ENCODE measurements at regions not wholly inside any gene's neighbourhood (a gene's known extent, or its start where the extent isn't known, plus 50 kb on each side); places are given as distances from the start of the nearest gene placed in this dataset.

DNA sequence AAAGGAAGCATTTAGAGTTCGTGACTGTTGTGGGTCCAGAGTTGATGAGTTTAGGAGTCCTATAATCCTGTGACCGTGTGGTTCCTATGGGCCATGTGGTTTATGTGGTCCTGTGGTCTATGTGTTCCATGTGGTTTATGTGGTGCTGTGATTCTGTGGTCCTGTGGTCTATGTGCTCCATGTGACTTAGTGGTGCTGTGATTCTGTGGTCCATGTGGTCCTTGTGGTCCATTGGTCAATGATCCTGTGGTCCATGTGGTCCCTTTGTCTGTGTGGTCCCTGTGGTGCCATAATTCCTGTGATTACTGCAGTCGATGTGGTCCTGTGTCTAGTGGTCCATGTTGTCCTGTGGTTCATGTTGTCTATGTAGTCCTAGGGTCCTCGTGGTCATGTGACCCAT is 167.3 kb downstream of the TMEM18 start:
- DNase-seq, result no peak

DNA sequence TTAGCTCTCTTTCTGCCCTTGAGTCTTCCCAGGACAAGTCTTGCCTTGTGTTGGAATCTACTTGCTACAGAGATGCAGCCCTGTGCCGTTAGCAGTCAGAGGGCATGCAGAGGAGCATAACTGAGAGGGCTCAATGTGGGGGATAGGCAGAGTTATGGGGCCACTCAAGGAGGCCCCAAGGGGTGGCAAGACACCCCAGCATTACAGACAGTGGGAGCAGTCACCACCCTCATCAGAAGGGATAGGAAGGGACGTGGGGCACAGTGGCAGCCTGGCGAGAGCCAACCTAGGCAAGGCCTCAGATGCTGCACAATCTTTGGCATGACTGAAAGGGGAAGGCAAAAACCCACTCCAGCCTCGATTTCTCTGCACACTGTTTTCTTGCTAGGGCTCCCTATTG is 169.1 kb downstream of the TMEM18 start:
- no peak for DNase-seq

DNA sequence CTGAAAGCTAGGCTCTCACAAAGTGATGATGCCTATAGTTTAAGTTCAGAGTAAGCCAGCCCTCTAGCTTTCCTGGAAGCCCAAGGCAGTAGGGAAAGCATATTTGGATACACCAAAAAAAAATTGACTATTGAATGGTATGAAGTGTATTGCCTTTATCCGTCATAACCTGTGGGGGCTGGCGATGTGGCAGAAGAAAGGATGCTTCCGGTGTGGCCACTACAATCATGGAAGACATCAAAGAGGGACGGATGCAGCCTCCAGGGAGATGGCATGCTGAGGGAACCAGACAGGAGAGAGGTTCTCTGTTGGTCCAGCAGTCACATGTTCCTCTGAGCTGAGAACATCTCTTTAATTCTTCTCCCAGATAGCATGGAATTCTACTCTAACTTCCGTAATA is 170.3 kb downstream of the TMEM18 start:
- no peak for DNase-seq

DNA sequence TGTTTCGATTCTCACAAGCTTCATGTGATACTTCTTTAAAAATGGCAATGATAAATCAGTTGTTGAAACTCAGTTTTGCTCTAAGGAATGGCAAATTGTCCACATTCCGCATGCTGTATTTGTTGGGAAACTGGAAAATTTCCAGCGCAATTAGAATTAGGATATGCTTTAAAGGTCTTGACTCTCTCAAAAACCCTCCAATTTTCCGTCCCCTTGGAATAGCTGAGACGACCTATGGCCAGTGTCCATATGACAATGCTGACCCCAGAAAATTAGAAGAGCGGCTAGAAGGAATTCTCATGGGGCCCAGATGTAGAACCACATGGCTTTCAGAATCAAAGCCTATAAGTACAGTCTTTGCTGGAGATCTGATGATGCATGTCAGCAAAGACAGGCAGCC is 170.8 kb downstream of the TMEM18 start:
- DNase-seq, result peak; percentile 35

DNA sequence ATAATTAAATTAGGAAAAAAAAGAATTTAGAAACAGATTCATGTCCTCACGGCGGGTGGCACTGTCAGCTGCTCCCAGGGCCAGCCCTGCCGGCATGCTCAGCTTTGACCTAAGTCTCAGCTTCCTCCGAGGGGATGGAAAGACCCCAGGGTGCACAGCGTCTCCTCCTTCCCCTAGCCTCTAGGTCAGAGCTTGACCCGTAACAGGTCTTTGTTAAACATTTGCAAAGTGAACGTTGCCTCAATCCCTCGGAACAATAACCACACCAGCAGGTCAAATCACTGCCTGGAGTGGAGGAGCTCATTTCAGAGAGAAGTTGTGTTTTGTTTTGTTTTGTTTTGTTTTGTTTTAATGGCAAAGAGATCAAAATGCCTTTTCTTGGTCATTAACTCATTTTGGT is 171.3 kb downstream of the TMEM18 start:
- DNase-seq, result no peak

DNA sequence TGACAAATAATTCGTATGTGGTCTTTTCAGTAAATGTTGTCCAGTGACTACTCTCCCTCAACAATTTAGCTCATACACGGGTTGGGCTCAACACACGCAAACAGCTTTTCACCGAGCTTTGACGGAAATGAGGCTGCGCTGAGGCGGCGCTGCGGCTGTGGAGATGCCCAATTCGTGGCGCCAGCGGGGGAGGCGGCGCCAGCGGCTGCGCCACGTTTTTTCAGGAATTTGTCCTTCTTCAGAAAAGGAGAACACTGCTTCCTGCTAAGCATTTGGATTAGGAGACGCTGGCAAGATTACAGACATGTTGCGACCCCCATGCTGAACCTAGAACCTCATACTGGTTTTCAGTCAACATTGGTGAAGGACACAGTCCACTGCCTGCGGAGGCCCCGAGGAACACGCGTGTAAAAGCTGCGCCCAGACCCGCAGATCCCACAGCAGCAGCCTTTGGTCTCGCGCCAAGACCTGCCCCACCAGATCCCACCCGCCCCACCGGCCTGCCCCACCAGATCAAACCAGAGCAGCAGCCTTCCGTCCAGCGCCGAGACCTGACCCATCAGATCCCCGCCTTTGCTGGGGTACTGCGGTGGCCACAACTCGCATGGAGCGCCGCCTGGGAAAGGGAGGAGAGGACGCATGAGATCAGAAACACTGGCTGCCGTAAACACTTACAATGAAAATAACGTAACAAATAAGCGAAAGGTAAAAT is 173.8 kb downstream of the TMEM18 start:
- no peak for DNase-seq

DNA sequence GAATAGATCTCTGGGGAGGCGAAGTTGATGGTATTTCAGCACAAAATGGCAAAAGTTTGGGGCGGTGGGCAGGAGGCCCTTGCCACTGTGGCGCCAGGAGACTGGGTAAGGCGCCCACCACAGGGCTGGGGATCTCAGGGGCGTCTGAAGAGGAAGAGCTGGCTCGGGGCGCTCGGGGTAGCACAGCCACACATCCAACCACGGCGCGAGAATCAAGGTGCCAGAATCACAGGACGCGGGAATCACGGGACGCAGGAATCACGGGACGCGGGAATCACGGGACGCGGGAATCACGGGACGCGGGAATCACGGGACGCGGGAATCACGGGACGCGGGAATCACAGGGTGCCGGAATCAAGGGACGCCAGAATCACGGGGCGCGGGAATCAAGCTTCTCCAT is 174.4 kb downstream of the TMEM18 start:
- DNase-seq, result no peak

DNA sequence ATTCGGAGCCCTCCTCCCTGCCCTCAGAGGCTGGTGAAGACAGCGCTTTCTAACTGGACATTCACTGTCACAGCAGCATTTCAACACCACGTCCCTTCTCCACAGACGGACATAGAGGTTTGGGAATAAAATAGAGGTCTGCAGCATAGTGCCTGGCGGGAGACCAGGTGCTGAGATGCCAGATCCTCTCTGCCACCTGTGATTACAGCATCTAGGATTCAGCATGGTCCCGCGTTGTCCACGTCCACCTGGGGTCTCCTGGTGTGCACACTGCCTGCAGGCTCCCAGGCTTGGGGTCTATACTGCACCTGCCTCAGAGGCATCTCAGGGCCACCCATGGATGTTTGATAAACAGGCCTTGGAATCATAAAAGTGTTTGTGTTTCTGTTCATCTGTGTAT is 175.5 kb downstream of the TMEM18 start:
- no peak for DNase-seq

DNA sequence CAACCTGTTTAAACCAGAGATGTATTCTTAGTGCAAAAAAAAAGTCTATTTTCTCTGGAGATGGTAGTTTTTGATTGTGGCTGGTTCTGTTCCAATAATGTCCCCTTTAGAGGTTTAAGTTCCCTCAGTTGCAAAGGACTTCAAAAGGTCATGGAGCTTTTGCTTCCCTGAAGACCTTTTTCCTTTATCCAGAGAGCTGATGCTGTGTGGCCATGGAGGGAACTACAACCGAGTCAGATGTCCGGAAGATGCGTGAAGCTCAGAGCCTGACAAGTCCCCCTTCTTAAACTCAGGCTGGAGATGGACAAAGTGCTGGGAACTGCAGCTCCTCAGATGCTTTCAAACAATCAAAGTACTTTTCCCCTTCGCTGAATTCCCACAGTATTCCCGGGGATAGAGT is 176.1 kb downstream of the TMEM18 start:
- no peak for DNase-seq

DNA sequence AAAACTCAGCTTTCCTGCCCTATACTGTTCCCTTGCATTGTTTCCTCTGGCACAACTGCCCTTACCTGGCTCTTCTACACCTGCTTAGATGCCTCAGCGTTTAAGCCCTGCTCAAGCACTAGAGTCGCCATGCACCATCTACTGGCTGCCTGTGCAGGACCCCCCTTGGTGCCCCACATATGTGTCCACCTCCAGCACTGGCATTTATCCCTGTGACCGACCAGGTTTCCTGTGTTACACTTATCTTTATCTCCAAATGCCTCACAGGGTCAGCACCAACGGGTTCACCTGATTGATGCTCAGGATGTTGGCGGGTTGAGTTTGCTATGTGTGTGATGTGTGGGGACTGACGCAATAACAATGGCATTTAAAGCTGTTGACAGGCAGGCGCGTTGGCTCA is 177.5 kb downstream of the TMEM18 start:
- no peak for DNase-seq

DNA sequence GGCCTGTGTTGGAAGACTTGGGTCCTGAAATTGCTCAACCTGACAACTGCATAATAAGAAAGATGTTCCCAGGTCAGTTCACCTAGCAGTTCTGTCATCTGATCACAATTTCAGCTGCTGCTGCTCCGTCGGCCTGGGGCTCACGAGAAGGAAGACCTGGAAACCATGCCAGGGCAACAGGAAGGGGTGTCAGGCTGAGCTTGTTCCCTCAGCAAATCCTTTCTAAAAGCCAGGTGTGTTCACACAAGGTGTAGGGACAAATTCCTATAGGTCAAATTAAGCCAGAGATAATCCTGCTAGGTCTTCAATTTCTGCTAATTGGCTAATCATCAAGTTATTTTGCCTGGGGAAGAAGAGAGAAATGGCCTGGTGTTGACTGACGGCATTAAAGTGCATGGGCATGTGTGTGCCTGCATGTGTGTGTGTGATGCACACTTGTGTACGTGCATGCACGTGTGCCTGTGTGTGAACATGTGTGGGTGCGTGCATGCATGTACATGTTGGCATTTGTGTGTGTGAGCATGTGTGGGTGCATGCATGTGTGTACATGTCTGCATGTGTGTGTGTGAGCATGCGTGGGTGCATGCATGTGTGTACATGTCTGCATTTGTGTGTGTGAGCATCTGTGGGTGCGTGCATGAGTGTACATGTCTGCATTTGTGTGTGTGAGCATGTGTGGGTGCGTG is 178.6 kb downstream of the TMEM18 start:
- no peak for DNase-seq

DNA sequence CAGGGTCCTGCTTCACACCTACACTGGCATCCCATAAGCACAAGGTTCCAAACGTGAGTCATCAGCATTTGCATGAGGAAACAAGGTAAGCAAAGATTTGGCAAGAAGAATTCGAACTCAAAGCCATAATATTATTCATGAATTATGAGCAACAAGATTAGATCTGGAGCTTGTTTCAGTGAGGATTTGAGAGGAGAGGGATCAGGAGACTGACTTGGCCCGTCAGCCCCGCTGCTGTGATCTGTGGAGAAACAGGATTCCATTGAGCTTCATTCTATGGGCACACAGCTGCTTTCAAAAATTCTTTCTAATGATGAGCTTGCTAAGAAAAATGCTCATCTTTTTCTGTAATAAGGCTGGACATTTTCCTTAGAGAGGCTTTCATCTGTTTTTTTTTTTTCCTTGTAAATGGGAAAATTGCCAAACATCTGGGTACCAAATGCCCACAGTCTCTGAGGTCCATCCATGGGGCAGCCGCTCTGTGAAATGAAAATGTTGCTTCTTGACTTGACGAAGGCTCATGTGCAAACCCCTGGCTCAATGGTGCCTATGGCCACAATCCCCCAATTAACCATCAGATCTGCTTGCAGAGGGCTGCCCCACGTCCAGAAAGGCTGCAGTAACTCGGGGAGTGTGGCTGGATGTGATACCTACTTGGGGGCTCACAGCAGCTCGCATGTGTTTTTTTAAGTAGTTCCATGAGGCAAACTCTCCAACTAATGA is 179.3 kb downstream of the TMEM18 start:
- DNase-seq, result no peak

DNA sequence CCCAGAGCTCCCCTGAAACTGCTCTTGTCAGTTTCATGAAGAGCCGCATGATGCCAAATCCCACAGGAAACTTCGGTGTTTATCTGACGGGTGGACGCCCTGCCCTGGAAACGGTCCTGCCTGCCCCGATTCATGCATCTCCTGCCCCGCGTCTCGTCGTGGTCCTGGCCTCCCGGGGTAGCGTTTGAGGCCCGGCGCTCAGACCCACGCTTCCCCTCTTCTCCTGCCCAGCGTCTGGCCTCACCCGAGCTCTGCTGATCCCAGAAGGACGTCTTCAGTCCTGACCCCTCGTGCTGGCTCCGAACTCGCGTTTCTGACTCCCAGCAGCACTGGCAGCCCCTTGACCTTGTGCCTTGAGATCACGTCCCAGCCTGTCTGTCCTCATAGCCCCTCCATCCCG is 180.5 kb downstream of the TMEM18 start:
- no peak for DNase-seq

DNA sequence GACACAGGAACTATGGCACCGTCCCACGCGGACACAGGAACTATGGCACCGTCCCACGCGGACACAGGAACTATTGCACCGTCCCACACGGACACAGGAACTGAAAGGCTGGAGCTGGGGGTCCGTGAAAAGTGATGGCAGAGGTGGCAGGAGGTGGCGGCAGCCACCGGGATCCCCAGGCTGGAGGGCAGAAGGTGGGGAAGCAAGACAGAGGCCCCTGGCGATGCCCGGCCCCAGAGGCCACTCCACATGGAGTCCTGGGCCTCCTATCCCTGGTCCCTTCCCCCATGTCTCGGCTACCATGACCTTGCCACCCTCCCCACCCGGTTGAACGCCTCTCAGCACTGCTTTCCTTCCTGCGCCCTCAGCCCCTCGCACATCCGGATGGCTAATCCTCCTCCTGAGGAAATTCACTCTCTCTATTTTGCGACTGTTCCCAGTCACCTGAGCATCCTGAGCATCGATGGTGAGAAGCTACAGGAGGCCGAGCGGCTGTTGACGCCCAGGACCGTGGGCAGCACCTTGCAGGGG is 181.4 kb downstream of the TMEM18 start:
- no peak for DNase-seq

DNA sequence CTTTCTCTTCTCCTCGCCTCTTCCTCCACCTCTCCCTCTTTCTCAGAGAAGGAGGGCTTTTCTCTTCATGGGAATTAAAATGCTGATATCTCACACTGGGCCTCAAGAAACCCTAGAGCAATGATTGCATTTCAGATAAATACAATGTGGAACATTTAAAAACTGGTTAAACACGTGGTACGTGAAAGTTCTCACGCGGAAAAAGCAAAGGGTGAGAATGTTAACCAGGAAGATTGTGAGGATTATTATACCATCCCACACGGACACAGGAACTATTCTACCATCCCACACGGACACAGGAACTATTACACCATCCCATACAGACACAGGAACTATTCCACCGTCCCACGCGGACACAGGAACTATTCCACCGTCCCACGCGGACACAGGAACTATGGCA is 182.4 kb downstream of the TMEM18 start:
- no peak for DNase-seq

DNA sequence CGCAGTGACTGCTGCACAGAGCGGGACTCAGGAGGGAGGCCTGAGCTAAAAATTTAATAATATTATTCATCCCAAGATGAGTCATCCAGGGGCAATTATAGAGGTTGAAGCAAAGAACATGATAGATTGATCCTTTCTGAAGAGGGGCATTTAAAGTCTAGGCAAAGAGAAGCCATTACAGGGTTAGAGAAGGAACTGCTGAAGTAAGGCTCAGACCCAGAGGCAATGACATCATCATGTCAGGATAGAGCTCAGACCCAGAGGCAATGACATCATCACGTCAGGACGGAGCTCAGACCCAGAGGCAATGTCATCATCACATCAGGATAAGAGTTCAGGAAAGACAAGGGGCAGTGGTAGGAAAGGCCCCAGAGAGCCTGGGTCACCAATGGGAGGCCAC is 184.0 kb downstream of the TMEM18 start:
- DNase-seq, result no peak

DNA sequence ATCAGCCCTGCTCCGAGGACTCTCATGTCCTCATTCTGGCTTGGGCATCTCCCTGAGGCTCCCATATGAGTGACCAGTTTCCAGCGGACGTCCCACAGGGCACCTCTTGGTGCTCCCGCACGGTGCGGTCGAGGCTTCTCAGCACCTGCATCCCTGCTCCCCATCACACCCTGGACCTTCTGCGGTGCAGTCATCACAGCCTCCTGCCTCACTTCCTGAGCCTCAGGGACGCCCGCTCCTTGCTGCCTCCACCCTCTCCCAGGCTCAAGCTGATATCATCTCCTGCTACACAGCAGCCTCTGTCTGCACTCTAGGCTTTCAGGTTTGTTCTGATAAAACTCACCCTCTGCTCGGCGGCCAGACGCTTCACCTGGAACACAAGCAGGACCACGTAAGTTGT is 185.0 kb downstream of the TMEM18 start:
- DNase-seq, result no peak

DNA sequence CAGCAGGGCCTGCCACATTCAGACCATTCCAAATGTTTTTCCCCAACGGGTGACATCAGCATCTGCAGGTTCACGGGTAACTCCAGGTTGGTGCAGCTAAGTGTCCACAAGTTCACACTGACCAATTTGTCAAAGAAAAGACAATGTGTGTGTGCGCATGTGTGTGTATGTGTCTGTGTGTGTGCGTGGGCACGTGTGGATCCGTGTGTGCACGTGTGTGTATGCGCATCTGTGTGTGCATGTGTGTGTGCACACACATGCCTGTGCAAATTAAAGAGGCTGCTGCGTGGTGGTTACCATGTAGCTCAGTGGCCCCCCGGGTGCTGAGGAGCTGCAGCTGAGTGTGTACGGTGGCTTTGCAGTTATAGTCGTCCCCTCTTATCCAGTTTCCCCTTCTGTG is 187.4 kb downstream of the TMEM18 start:
- DNase-seq, result no peak

DNA sequence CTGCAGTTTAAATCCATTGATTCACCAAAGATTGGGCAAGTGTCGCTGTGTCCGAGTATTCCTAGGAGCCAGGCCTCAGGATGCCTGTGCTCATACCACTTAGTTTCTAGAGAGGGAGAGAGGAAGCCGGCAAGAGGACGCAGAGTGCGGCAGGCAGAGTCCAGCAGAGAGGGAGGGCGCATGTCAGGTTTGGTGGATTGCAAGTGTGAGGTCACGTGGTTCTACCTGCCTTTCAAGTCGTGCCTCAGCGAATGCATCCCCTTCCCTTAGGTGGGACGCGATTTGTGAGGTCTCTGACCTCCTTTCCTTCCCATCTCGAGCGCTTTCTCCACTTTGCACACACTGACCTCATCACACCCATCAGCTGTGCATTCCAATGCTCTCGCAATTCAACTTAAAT is 188.1 kb downstream of the TMEM18 start:
- no peak for DNase-seq

DNA sequence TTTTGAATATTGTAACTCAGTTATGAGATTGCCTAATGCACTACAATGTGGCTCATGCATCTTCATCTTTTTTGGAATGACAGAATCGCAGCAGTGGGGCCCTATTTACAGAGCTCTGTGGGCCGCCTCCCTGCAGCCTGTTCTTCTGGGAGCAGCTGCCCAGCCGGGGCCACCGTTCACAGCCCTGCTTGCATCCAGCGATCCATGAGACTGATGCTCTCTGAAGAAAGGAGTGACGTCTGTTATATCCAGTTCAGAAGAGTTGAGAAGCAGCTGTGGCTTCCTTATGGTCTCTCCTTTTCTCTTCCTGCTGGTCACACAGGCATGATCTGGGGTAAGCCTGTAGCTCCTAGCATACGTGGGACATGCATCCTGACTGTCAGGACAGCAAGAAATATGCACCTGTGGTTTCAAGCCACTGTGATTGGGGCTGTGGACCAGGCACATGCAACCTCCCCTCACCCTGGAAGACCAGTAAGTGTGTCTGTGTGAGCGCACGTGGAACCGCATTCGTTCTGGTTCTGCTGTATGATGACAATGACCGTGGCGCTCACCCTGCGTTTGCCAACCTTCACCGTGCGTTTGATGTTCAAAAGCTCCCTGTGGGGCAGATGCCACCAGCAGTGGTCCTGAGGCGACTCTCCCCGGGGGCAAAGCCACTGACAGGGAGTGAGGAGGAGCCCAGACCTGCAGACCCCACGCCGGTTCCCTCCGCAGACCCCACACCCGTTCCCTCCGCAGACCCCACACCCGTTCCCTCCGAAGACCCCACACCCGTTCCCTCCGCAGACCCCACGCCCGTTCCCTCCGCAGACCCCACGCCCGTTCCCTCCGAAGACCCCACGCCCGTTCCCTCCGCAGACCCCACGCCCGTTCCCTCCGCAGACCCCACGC is 189.8 kb downstream of the TMEM18 start:
- no peak for DNase-seq

DNA sequence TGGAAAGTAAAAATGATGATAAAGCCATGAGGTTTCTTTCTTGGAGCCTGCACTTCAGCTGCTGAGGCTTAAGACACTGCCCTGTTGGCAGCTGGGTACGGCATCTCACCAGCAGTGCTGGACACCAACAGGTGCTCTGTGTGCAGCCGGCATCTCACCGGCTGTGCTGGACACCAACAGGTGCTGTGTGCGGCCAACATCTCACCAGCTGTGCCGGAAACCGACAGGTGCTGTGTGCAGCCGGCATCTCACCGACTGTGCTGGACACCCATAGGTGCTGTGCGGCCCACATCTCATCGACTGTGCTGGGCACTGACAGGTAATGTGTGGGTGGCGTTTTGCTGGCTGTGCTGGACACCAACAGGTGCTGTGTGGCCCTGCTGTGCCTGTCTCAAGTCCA is 190.8 kb downstream of the TMEM18 start:
- DNase-seq, result peak; percentile 52

DNA sequence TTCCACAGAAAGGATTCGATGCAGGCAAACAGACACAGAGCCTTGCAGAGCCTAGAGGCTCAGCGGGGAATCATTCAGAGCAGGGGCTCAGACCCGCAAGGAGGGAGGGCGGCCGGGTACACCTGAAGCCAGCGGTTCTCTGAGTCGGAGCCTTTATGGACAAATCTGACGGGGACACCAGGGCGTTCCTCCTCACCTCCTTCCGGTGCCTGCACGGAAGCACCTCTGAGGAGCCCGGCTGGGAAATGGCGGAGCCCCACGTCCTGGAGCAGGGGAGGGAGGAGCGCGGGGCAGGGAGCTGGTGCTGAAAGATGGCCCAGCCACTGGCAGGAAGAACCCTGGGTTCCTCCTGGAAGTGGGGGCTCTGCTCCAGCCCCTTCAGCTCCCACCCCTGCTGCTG is 193.5 kb upstream of the ALKAL2 start:
- DNase-seq, result no peak
